Neural crest cell (in vitro differentiated cells): ENCODE measurements at regions not wholly inside any gene's neighbourhood (a gene's known extent, or its start where the extent isn't known, plus 50 kb on each side); places are given as distances from the start of the nearest gene placed in this dataset.

ENCODE experiments used
- DNase-seq: peaks from one replicate; pipeline ENCODE4 v3.0.0; 2021; ENCODE audit warnings: low read depth, mixed read lengths, low spot score
- H3K27ac Mint-ChIP-seq: one replicate; pipeline ENCODE4 v1.8.0; 2021; ENCODE audit warnings: mild to moderate bottlenecking, mixed read lengths; ENCODE audit not compliant: unreplicated experiment
- H3K27me3 Mint-ChIP-seq: 2 replicates; pipeline ENCODE4 v1.8.0; 2021; ENCODE audit warnings: low read depth, mild to moderate bottlenecking, mixed read lengths
- H3K36me3 Mint-ChIP-seq: 2 replicates; pipeline ENCODE4 v1.8.0; 2021; ENCODE audit warnings: low read depth, mild to moderate bottlenecking, mixed read lengths
- H3K4me1 Mint-ChIP-seq: 2 replicates; pipeline ENCODE4 v1.8.0; 2021; ENCODE audit warnings: mixed read lengths
- H3K4me3 Mint-ChIP-seq: one replicate; pipeline ENCODE4 v1.8.0; 2021; ENCODE audit warnings: mild to moderate bottlenecking, mixed read lengths
- H3K9me3 Mint-ChIP-seq: 2 replicates; pipeline ENCODE4 v1.8.0; 2021; ENCODE audit warnings: mixed read lengths
- CTCF ChIP-seq: fragments of 200-600 bp; sonication (generic); conservative IDR thresholded peaks from 2 replicates; pipeline ENCODE4 v1.5.0; 2021; ENCODE audit warnings: antibody characterized with exemption, mild to moderate bottlenecking

- no peaks in the 10 kb centered on the region for H3K27me3 Mint-ChIP-seq
- no peak overlapping the region for H3K4me3 Mint-ChIP-seq
- peaks cover 13% of the 10 kb centered on the region for H3K4me1 Mint-ChIP-seq
- no peak overlapping the region for H3K27ac Mint-ChIP-seq
- peaks cover 18% of the 10 kb centered on the region for H3K9me3 Mint-ChIP-seq
- no peak for TF ChIP-seq CTCF
- H3K36me3 Mint-ChIP-seq, result peaks cover 8% of the 10 kb centered on the region
- DNase-seq, result no peak
Measured at GRCh38 chr3:107034142-107034541, 343.1 kb upstream of the CCDC54 start.

- Mint-ChIP-seq H3K27ac (no peak overlapping the region), H3K36me3 (peaks cover 8% of the 10 kb centered on the region), H3K27me3 (no peaks in the 10 kb centered on the region), H3K9me3 (peaks cover 18% of the 10 kb centered on the region), H3K4me3 (no peak overlapping the region), H3K4me1 (peaks cover 13% of the 10 kb centered on the region)
- TF ChIP-seq CTCF, result no peak
- DNase-seq, result no peak
Measured at GRCh38 chr3:107035176-107035575, 342.1 kb upstream of the CCDC54 start.

GRCh38 chr3:107044677-107045076, 332.6 kb upstream of the CCDC54 start:
- Mint-ChIP-seq H3K27ac (no peak overlapping the region), H3K4me3 (no peak overlapping the region), H3K9me3 (peaks cover 7% of the 10 kb centered on the region), H3K4me1 (no peaks in the 10 kb centered on the region), H3K36me3 (no peaks in the 10 kb centered on the region), H3K27me3 (no peaks in the 10 kb centered on the region)
- no peak for DNase-seq
- TF ChIP-seq CTCF, result no peak

- Mint-ChIP-seq H3K4me1 (no peaks in the 10 kb centered on the region), H3K4me3 (no peak overlapping the region), H3K27ac (no peak overlapping the region), H3K9me3 (peaks cover 3% of the 10 kb centered on the region), H3K36me3 (no peaks in the 10 kb centered on the region), H3K27me3 (no peaks in the 10 kb centered on the region)
- no peak for TF ChIP-seq CTCF
- no peak for DNase-seq
Measured at GRCh38 chr3:107045791-107046190, 331.4 kb upstream of the CCDC54 start.

- peaks cover 3% of the 10 kb centered on the region for H3K4me1 Mint-ChIP-seq
- H3K4me3 Mint-ChIP-seq, result no peak overlapping the region
- peaks cover under 1% of the 10 kb centered on the region for H3K9me3 Mint-ChIP-seq
- TF ChIP-seq CTCF, result no peak
- H3K27me3 Mint-ChIP-seq, result no peaks in the 10 kb centered on the region
- no peaks in the 10 kb centered on the region for H3K36me3 Mint-ChIP-seq
- no peak overlapping the region for H3K27ac Mint-ChIP-seq
- no peak for DNase-seq
Measured at GRCh38 chr3:107055181-107055942, 321.9 kb upstream of the CCDC54 start.
